HCT116 (cell line): ENCODE measurements at regions not wholly inside any gene's neighbourhood (a gene's known extent, or its start where the extent isn't known, plus 50 kb on each side); places are given as distances from the start of the nearest gene placed in this dataset.

Experiments used
- ATAC-seq: fragments of 200-7000 bp; cut with Tn5 transposase; 2 replicates; pipeline ENCODE4 v1.9.1; 2020; ENCODE audit warnings: mild to moderate bottlenecking, moderate library complexity
- BruUV-seq: library from RNA; stranded (reverse); fragments of 400-500 nt; replicated peaks from 2 replicates; lab custom pipeline; 2021; lab: Mats Ljungman, UMichigan
- CTCF ChIA-PET: fragments of 300-600 bp; sonication (Branson Sonifier 250); formaldehyde crosslinking; loops from one replicate; lab custom pipeline; 2021; ENCODE audit warnings: antibody characterized with exemption; lab: Charles Lee
- POLR2A ChIA-PET: fragments of 300-600, 350-600 bp; sonication (Branson Sonifier 250); formaldehyde crosslinking; loops from one replicate; lab custom pipeline; 2021; ENCODE audit warnings: antibody characterized with exemption; lab: Charles Lee
- RAD21 ChIA-PET, 2 experiments: fragments of 300-600 bp; sonication (Branson Sonifier 250); formaldehyde crosslinking; loops; one replicate each; lab custom pipeline; 2023; ENCODE audit warnings: low total read pairs in 2 of 2; ENCODE audit not compliant: uncharacterized antibody in 2 of 2, unreplicated experiment in 2 of 2, low non-redundant PET in 1 of 2; lab: Charles Lee
- DNase-seq: peaks from one replicate; pipeline ENCODE4 v3.0.0-alpha.2; 2010; ENCODE audit warnings: low read depth, low spot score
- H2AFZ ChIP-seq: fragments of 200-600 bp; shearing (Covaris generic), sonication (generic); 2 replicates; pipeline ENCODE4 v1.6.1; 2017; ENCODE audit warnings: low read depth, mixed run types, mixed read lengths, antibody characterized with exemption, low read length; ENCODE audit not compliant: poor library complexity, severe bottlenecking
- H3K27ac ChIP-seq: 2 replicates; pipeline ENCODE4 v1.5.1; 2012; ENCODE audit warnings: low read depth, low read length
- H3K27me3 ChIP-seq: fragments of 200-600 bp; sonication (generic); 2 replicates; pipeline ENCODE4 v1.6.1; 2016; ENCODE audit warnings: mixed run types, low read length, mixed read lengths; ENCODE audit not compliant: insufficient read depth
- H3K36me3 ChIP-seq, 2 experiments: fragments of 200-500 bp in 1 of 2; fragments of 200-600 bp in 1 of 2; sonication (Bioruptor generic) in 1 of 2; sonication (generic) in 1 of 2; 2 replicates each; pipeline versions ENCODE4 v1.5.1 to v1.6.1; 2014 to 2016; ENCODE audit warnings: low read length in 2 of 2, inconsistent platforms in 1 of 2, mixed read lengths in 1 of 2, mixed run types in 1 of 2; ENCODE audit not compliant: insufficient read depth in 2 of 2, control insufficient read depth in 1 of 2
- H3K4me1 ChIP-seq, 2 experiments: fragments of 200-600 bp in 1 of 2; sonication (generic) in 1 of 2; 2 replicates each; pipeline versions ENCODE4 v1.5.1 to v1.6.1; 2012 to 2017; ENCODE audit warnings: low read length in 2 of 2, inconsistent platforms in 1 of 2, mild to moderate bottlenecking in 1 of 2, mixed read lengths in 1 of 2, mixed run types in 1 of 2, moderate library complexity in 1 of 2; ENCODE audit not compliant: insufficient read depth in 2 of 2, control insufficient read depth in 1 of 2
- H3K4me2 ChIP-seq: fragments of 200-600 bp; sonication (generic); 2 replicates; pipeline ENCODE4 v1.6.1; 2017; ENCODE audit warnings: mixed run types, low read length, mixed read lengths
- H3K4me3 ChIP-seq, 2 experiments: fragments of 200-600 bp in 1 of 2; sonication (generic) in 1 of 2; replicated peaks in 1 of 2; 2 replicates each; pipeline ENCODE4 v1.5.1; 2011 to 2016; ENCODE audit warnings: low read length in 2 of 2, control low read depth in 1 of 2, low read depth in 1 of 2, mild to moderate bottlenecking in 1 of 2, mixed read lengths in 1 of 2, mixed run types in 1 of 2
- H3K79me2 ChIP-seq: fragments of 200-600 bp; sonication (generic); 2 replicates; pipeline ENCODE4 v1.6.1; 2017; ENCODE audit warnings: mild to moderate bottlenecking, mixed run types, low read length, moderate library complexity, mixed read lengths; ENCODE audit not compliant: insufficient read depth
- H3K9ac ChIP-seq: fragments of 200-600 bp; sonication (generic); 2 replicates; pipeline ENCODE4 v1.6.1; 2016; ENCODE audit warnings: low read length, mixed read lengths
- H3K9me2 ChIP-seq: fragments of 200-600 bp; sonication (generic), shearing (Covaris generic); 2 replicates; pipeline ENCODE4 v1.6.1; 2017; ENCODE audit warnings: mixed run types, mild to moderate bottlenecking, moderate library complexity; ENCODE audit not compliant: insufficient read depth
- H3K9me3 ChIP-seq, 2 experiments: fragments of 200-500 bp in 1 of 2; fragments of 200-600 bp in 1 of 2; sonication (Bioruptor generic) in 1 of 2; sonication (generic) in 1 of 2; 2 replicates each; pipeline ENCODE4 v1.6.1; 2014 to 2017; ENCODE audit warnings: low read length in 2 of 2, mixed read lengths in 2 of 2, inconsistent platforms in 1 of 2, low read depth in 1 of 2, mild to moderate bottlenecking in 1 of 2, mixed run types in 1 of 2, moderate library complexity in 1 of 2; ENCODE audit not compliant: control insufficient read depth in 1 of 2, insufficient read depth in 1 of 2
- H4K20me1 ChIP-seq: fragments of 200-600 bp; sonication (generic), shearing (Covaris generic); 2 replicates; pipeline ENCODE4 v1.6.1; 2017; ENCODE audit warnings: mixed run types, mild to moderate bottlenecking, moderate library complexity; ENCODE audit not compliant: insufficient read depth
- CBX3 ChIP-seq: IDR thresholded peaks from 2 replicates; pipeline ENCODE4 v1.6.1; 2012; ENCODE audit warnings: low read depth
- RAD21 ChIP-seq: IDR thresholded peaks from 2 replicates; pipeline ENCODE4 v1.6.1; 2012; ENCODE audit warnings: low read depth, mild to moderate bottlenecking
- SIN3A ChIP-seq: IDR thresholded peaks from 2 replicates; pipeline ENCODE4 v1.6.1; 2012; ENCODE audit warnings: low read depth
- SRF ChIP-seq: IDR thresholded peaks from 2 replicates; pipeline ENCODE4 v1.6.1; 2012; ENCODE audit warnings: low read depth
- TCF7L2 ChIP-seq: IDR thresholded peaks from 2 replicates; pipeline ENCODE4 v1.7.0; 2011; ENCODE audit warnings: borderline replicate concordance, inconsistent platforms; ENCODE audit not compliant: insufficient read depth, insufficient read length; ENCODE audit errors: extremely low read depth
- YY1 ChIP-seq: IDR thresholded peaks from 2 replicates; pipeline ENCODE4 v1.6.1; 2011; ENCODE audit warnings: low read length, low read depth, moderate library complexity, mild to moderate bottlenecking; ENCODE audit not compliant: insufficient replicate concordance; ENCODE audit errors: extremely low read depth
- intact Hi-C: fragments of 100-400 bp; cut with micrococcal nuclease; formaldehyde crosslinking; loops from 2 replicates; pipeline ENCODE4 v1.10.0; 2022
- TF ChIP-seq, protein P1 (sequence below): IDR thresholded peaks from 2 replicates; pipeline ENCODE4 v1.6.1; 2011; ENCODE audit warnings: mild to moderate bottlenecking, low read length, moderate library complexity; ENCODE audit not compliant: insufficient replicate concordance; ENCODE audit errors: extremely low read depth
- TF ChIP-seq, protein P2 (sequence below): IDR thresholded peaks from 2 replicates; pipeline ENCODE4 v1.6.1; 2012; ENCODE audit warnings: low read depth

- H3K9ac ChIP-seq, result no peak overlapping the region
- H3K27me3 ChIP-seq, result no peaks in the 10 kb centered on the region
- no peaks in the 10 kb centered on the region for H3K4me1 ChIP-seq
- H3K79me2 ChIP-seq, result no peaks in the 10 kb centered on the region
- no peaks in the 10 kb centered on the region for H3K9me2 ChIP-seq
- intact Hi-C loops, result no loop called here
- TF ChIP-seq RAD21, result no peak
- TF ChIP-seq TCF7L2, result no peak
- TF ChIP-seq CBX3, result no peak
- no peak for TF ChIP-seq YY1
- TF ChIP-seq, protein P1, sequence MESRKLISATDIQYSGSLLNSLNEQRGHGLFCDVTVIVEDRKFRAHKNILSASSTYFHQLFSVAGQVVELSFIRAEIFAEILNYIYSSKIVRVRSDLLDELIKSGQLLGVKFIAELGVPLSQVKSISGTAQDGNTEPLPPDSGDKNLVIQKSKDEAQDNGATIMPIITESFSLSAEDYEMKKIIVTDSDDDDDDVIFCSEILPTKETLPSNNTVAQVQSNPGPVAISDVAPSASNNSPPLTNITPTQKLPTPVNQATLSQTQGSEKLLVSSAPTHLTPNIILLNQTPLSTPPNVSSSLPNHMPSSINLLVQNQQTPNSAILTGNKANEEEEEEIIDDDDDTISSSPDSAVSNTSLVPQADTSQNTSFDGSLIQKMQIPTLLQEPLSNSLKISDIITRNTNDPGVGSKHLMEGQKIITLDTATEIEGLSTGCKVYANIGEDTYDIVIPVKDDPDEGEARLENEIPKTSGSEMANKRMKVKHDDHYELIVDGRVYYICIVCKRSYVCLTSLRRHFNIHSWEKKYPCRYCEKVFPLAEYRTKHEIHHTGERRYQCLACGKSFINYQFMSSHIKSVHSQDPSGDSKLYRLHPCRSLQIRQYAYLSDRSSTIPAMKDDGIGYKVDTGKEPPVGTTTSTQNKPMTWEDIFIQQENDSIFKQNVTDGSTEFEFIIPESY, result no peak
- no peak for TF ChIP-seq SIN3A
- TF ChIP-seq, protein P2, sequence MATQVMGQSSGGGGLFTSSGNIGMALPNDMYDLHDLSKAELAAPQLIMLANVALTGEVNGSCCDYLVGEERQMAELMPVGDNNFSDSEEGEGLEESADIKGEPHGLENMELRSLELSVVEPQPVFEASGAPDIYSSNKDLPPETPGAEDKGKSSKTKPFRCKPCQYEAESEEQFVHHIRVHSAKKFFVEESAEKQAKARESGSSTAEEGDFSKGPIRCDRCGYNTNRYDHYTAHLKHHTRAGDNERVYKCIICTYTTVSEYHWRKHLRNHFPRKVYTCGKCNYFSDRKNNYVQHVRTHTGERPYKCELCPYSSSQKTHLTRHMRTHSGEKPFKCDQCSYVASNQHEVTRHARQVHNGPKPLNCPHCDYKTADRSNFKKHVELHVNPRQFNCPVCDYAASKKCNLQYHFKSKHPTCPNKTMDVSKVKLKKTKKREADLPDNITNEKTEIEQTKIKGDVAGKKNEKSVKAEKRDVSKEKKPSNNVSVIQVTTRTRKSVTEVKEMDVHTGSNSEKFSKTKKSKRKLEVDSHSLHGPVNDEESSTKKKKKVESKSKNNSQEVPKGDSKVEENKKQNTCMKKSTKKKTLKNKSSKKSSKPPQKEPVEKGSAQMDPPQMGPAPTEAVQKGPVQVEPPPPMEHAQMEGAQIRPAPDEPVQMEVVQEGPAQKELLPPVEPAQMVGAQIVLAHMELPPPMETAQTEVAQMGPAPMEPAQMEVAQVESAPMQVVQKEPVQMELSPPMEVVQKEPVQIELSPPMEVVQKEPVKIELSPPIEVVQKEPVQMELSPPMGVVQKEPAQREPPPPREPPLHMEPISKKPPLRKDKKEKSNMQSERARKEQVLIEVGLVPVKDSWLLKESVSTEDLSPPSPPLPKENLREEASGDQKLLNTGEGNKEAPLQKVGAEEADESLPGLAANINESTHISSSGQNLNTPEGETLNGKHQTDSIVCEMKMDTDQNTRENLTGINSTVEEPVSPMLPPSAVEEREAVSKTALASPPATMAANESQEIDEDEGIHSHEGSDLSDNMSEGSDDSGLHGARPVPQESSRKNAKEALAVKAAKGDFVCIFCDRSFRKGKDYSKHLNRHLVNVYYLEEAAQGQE, result no peak
- TF ChIP-seq SRF, result no peak
- no peak for DNase-seq
- BruUV-seq, result no TSS peak
- H3K4me3 ChIP-seq, result no peak overlapping the region
- H3K4me2 ChIP-seq, result no peak overlapping the region
- H4K20me1 ChIP-seq, result no peaks in the 10 kb centered on the region
- no peaks in the 10 kb centered on the region for H3K36me3 ChIP-seq
- H3K9me3 ChIP-seq, result peaks cover 7 to 13% of the 10 kb centered on the region in 2 experiments; a peak in 2 of 4 replicates
- no peak for ATAC-seq
- H2AFZ ChIP-seq, result no peak overlapping the region
- ChIA-PET CTCF (no interaction called here), POLR2A (no interaction called here), RAD21 (no interaction called here)
- no peak overlapping the region for H3K27ac ChIP-seq
Observed at GRCh38 chr11:80746300-80746699, 1305.5 kb upstream of the TENM4 start.
